ENCODE measurements at regions not wholly inside any gene's neighbourhood (a gene's known extent, or its start where the extent isn't known, plus 50 kb on each side); places are given as distances from the start of the nearest gene placed in this dataset.

DNA sequence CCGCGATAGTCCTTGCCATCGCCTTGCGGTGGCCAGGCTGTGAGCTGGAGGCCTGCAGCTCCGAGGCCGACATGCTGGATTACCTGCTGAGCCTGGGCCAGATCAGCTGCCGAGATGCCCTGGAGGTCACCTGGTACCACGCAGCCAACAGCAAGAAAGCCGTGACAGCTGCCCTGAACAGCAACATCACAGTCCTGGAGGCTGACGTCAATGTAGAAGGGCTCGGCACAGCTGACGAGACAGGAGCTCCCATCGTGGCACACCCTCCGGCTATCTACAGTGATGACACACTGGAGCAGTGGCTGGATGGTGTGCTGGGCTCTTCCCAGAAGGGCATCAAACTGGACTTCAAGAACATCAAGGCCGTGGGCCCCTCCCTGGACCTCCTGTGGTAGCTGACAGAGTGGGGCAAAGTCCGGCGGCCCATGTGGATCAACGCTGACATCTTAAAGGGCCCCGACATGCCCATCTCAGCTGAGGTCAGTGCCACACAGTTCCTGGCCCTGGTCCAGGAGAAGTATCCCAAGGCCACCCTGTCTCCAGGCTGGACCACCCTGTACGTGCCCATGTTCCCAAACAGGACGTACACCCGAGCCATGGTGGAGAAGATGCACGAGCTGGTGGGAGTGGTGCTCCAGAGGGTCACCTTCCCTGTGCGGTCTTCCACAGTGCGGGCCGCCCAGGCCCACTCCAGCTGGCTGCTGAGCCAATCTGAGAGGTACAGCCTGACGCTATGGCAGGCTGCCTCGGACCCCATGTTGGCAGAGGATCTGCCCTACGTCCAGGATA lies 70.2 kb downstream of the FAM43A start (continued):
- TF ChIP-seq, protein P1, sequence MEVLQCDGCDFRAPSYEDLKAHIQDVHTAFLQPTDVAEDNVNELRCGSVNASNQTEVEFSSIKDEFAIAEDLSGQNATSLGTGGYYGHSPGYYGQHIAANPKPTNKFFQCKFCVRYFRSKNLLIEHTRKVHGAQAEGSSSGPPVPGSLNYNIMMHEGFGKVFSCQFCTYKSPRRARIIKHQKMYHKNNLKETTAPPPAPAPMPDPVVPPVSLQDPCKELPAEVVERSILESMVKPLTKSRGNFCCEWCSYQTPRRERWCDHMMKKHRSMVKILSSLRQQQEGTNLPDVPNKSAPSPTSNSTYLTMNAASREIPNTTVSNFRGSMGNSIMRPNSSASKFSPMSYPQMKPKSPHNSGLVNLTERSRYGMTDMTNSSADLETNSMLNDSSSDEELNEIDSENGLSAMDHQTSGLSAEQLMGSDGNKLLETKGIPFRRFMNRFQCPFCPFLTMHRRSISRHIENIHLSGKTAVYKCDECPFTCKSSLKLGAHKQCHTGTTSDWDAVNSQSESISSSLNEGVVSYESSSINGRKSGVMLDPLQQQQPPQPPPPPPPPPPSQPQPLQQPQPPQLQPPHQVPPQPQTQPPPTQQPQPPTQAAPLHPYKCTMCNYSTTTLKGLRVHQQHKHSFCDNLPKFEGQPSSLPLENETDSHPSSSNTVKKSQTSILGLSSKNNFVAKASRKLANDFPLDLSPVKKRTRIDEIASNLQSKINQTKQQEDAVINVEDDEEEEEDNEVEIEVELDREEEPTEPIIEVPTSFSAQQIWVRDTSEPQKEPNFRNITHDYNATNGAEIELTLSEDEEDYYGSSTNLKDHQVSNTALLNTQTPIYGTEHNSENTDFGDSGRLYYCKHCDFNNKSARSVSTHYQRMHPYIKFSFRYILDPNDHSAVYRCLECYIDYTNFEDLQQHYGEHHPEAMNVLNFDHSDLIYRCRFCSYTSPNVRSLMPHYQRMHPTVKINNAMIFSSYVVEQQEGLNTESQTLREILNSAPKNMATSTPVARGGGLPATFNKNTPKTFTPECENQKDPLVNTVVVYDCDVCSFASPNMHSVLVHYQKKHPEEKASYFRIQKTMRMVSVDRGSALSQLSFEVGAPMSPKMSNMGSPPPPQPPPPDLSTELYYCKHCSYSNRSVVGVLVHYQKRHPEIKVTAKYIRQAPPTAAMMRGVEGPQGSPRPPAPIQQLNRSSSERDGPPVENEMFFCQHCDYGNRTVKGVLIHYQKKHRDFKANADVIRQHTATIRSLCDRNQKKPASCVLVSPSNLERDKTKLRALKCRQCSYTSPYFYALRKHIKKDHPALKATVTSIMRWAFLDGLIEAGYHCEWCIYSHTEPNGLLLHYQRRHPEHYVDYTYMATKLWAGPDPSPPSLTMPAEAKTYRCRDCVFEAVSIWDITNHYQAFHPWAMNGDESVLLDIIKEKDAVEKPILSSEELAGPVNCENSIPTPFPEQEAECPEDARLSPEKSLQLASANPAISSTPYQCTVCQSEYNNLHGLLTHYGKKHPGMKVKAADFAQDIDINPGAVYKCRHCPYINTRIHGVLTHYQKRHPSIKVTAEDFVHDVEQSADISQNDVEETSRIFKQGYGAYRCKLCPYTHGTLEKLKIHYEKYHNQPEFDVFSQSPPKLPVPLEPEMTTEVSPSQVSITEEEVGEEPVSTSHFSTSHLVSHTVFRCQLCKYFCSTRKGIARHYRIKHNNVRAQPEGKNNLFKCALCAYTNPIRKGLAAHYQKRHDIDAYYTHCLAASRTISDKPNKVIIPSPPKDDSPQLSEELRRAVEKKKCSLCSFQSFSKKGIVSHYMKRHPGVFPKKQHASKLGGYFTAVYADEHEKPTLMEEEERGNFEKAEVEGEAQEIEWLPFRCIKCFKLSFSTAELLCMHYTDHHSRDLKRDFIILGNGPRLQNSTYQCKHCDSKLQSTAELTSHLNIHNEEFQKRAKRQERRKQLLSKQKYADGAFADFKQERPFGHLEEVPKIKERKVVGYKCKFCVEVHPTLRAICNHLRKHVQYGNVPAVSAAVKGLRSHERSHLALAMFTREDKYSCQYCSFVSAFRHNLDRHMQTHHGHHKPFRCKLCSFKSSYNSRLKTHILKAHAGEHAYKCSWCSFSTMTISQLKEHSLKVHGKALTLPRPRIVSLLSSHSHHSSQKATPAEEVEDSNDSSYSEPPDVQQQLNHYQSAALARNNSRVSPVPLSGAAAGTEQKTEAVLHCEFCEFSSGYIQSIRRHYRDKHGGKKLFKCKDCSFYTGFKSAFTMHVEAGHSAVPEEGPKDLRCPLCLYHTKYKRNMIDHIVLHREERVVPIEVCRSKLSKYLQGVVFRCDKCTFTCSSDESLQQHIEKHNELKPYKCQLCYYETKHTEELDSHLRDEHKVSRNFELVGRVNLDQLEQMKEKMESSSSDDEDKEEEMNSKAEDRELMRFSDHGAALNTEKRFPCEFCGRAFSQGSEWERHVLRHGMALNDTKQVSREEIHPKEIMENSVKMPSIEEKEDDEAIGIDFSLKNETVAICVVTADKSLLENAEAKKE (CRISPR knock-in tag; IDR thresholded peaks at IDR 0.05): no peak
- TF ChIP-seq EZH2phosphoT487 (IDR thresholded peaks at IDR 0.05; ENCODE audit: unreplicated experiment) (no peak), STAT1 (IDR thresholded peaks at IDR 0.05; ENCODE audit: unreplicated experiment) (no peak)
- TF ChIP-seq, protein P2, sequence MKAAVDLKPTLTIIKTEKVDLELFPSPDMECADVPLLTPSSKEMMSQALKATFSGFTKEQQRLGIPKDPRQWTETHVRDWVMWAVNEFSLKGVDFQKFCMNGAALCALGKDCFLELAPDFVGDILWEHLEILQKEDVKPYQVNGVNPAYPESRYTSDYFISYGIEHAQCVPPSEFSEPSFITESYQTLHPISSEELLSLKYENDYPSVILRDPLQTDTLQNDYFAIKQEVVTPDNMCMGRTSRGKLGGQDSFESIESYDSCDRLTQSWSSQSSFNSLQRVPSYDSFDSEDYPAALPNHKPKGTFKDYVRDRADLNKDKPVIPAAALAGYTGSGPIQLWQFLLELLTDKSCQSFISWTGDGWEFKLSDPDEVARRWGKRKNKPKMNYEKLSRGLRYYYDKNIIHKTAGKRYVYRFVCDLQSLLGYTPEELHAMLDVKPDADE (IDR thresholded peaks at IDR 0.05): no peak

DNA sequence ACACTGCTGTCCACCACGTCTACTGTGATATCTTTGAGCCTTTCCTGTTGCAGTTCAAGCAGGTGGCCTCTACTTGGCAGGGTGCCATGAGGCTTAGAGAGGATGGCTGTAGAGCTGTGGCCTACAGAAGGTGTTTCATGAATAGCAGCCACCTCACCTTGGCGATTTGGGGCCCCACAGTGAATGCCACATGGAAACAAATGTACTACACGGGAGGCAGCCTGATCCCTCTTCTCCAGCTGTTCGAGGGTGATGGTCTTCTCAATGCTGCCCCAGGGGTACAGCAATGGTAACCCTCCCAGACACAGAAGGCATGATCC lies 70.7 kb downstream of the FAM43A start:
- Mint-ChIP-seq H3K4me3 (no peak overlapping the region), H3K9me3 (no peaks in the 10 kb centered on the region), H3K36me3 (ENCODE audit: low read depth) (no peaks in the 10 kb centered on the region), H3K4me1 (peaks cover 9% of the 10 kb centered on the region), H3K27me3 (ENCODE audit: insufficient read depth, low read depth, poor library complexity) (peaks cover 2% of the 10 kb centered on the region), H3K27ac (no peak overlapping the region)
- Histone ChIP-seq H3K4me2 (no peak overlapping the region), H3K79me2 (replicated peaks; ENCODE audit: insufficient read depth) (no peaks in the 10 kb centered on the region), H3K4me3 (no peak overlapping the region), H2AFZ (no peak overlapping the region), H3K4me1 (ENCODE audit: insufficient read depth) (no peaks in the 10 kb centered on the region), H3K27ac (ENCODE audit: low read depth) (no peak overlapping the region), H4K20me1 (replicated peaks; ENCODE audit: insufficient read depth) (no peaks in the 10 kb centered on the region), H3K36me3 (ENCODE audit: insufficient read depth) (no peaks in the 10 kb centered on the region), H3K27me3 (ENCODE audit: insufficient read depth) (no peaks in the 10 kb centered on the region), H3K9me2 (ENCODE audit: insufficient read depth) (no peaks in the 10 kb centered on the region), H3F3A (replicated peaks; ENCODE audit: low read depth) (no peaks in the 10 kb centered on the region)
- no peak for ATAC-seq
- TF ChIP-seq STAT1 (IDR thresholded peaks at IDR 0.05; ENCODE audit: unreplicated experiment): no peak
- no peak for TF ChIP-seq ZNF331 (CRISPR knock-in tag; IDR thresholded peaks at IDR 0.05; ENCODE audit: low read depth)
- DNase-seq (ENCODE audit: low spot score): no peak

Data from GM23338 (cell line).